ENCODE measurements at regions not wholly inside any gene's neighbourhood (a gene's known extent, or its start where the extent isn't known, plus 50 kb on each side); places are given as distances from the start of the nearest gene placed in this dataset.

GRCh38 chr17:14845591-14846281 lies 419.4 kb downstream of the PMP22 start:
- DNase-seq (ENCODE audit: low spot score), result no peak
- intact Hi-C loops (cut with DNase I), result no loop called here

GRCh38 chr17:14843086-14843795 lies 421.9 kb downstream of the PMP22 start:
- intact Hi-C loops (cut with DNase I), result no loop called here
- DNase-seq (ENCODE audit: low spot score), result no peak

- no peak for DNase-seq (ENCODE audit: low spot score)
- intact Hi-C loops (cut with DNase I), result no loop called here
Observed at GRCh38 chr17:14840616-14841231, 424.4 kb downstream of the PMP22 start.

GRCh38 chr17:14838567-14838966 lies 426.6 kb downstream of the PMP22 start:
- intact Hi-C loops (cut with DNase I), result no loop called here
- DNase-seq (ENCODE audit: low spot score), result no peak

- intact Hi-C loops (cut with DNase I), result no loop called here
- no peak for DNase-seq (ENCODE audit: low spot score)
Observed at GRCh38 chr17:14833201-14833785, 431.8 kb downstream of the PMP22 start.

GRCh38 chr17:14831491-14831890 lies 433.6 kb downstream of the PMP22 start:
- intact Hi-C loops (cut with DNase I), result no loop called here
- no peak for DNase-seq (ENCODE audit: low spot score)

- intact Hi-C loops (cut with DNase I), result no loop called here
Observed at GRCh38 chr17:14827396-14827919, 437.7 kb downstream of the PMP22 start.

GRCh38 chr17:14826358-14826757 lies 438.8 kb downstream of the PMP22 start:
- intact Hi-C loops (cut with DNase I), result no loop called here
- DNase-seq (ENCODE audit: low spot score), result no peak

More at GRCh38 chr17:14827396-14827919, 437.7 kb downstream of the PMP22 start:
- DNase-seq (ENCODE audit: low spot score), result no peak

- no peak for DNase-seq (ENCODE audit: low spot score)
- intact Hi-C loops (cut with DNase I), result no loop called here
Observed at GRCh38 chr17:14818469-14818868, 446.7 kb downstream of the PMP22 start.

GRCh38 chr17:14815079-14815478 lies 450.0 kb downstream of the PMP22 start:
- intact Hi-C loops (cut with DNase I), result no loop called here
- no peak for DNase-seq (ENCODE audit: low spot score)

- peak; percentile 80 for DNase-seq (ENCODE audit: low spot score)
Observed at GRCh38 chr17:14813649-14814370, 451.3 kb downstream of the PMP22 start.

GRCh38 chr17:14808425-14808824 lies 456.7 kb downstream of the PMP22 start:
- no peak for DNase-seq (ENCODE audit: low spot score)
- intact Hi-C loops (cut with DNase I), result no loop called here

More at GRCh38 chr17:14813649-14814370, 451.3 kb downstream of the PMP22 start:
- intact Hi-C loops (cut with DNase I), result no loop called here

- DNase-seq (ENCODE audit: low spot score), result no peak
- intact Hi-C loops (cut with DNase I), result no loop called here
Observed at GRCh38 chr17:14805348-14805747, 459.8 kb downstream of the PMP22 start.

GRCh38 chr17:14803826-14804225 lies 461.3 kb downstream of the PMP22 start:
- intact Hi-C loops (cut with DNase I), result no loop called here
- no peak for DNase-seq (ENCODE audit: low spot score)

GRCh38 chr17:14797801-14798200 lies 467.3 kb downstream of the PMP22 start:
- intact Hi-C loops (cut with DNase I), result no loop called here

GRCh38 chr17:14797021-14797420 lies 468.1 kb downstream of the PMP22 start:
- DNase-seq (ENCODE audit: low spot score), result no peak
- intact Hi-C loops (cut with DNase I), result no loop called here

More at GRCh38 chr17:14797801-14798200, 467.3 kb downstream of the PMP22 start:
- no peak for DNase-seq (ENCODE audit: low spot score)

GRCh38 chr17:14794961-14795360 lies 470.2 kb downstream of the PMP22 start:
- no peak for DNase-seq (ENCODE audit: low spot score)
- intact Hi-C loops (cut with DNase I), result no loop called here

GRCh38 chr17:14793237-14793636 lies 471.9 kb downstream of the PMP22 start:
- DNase-seq (ENCODE audit: low spot score), result no peak
- intact Hi-C loops (cut with DNase I), result no loop called here

- intact Hi-C loops (cut with DNase I), result no loop called here
- no peak for DNase-seq (ENCODE audit: low spot score)
Observed at GRCh38 chr17:14792746-14793145, 472.4 kb downstream of the PMP22 start.

- no peak for DNase-seq (ENCODE audit: low spot score)
- intact Hi-C loops (cut with DNase I), result no loop called here
Observed at GRCh38 chr17:14791221-14791620, 473.9 kb downstream of the PMP22 start.

All from cardiac septum (tissue), 1 donor.